ENCODE measurements at regions not wholly inside any gene's neighbourhood (a gene's known extent, or its start where the extent isn't known, plus 50 kb on each side); places are given as distances from the start of the nearest gene placed in this dataset.

DNA sequence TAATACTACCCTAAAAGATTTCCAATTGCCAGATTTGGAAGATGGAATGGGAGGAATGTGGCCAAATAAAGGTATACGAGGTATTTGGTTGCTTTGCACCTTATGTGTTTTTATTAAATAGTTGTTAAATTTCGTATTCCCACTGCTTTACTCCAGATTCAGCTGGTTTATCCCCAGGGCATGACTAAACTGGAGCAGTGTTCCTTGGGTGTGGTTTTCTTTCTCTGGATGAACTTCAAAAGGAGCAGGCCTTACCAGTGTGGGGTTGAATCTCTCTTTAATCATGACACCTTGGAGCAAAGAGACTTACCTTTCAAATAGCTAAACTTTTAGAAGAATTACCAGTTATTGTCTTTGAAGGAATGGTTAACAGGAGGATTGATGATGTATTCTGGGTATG is 121.7 kb upstream of the BNC2 start:
- Histone ChIP-seq H3K4me1 (no peaks in the 10 kb centered on the region), H3K9me3 (peaks cover 0 to 9% (median 0%) of the 10 kb centered on the region in 4 donors), H3K4me3 (no peak overlapping the region), H3K36me3 (no peaks in the 10 kb centered on the region), H3K27me3 (no peaks in the 10 kb centered on the region), H3K27ac (no peak overlapping the region)
- DNase-seq (no peak), ATAC-seq (no peak)
- 43% methylated on average over 2 of the region's 2 CpGs for WGBS (ENCODE audit: insufficient coverage, low coverage, low lambda C conversion rate, missing lambda C conversion rate)
- TF ChIP-seq, protein P1, sequence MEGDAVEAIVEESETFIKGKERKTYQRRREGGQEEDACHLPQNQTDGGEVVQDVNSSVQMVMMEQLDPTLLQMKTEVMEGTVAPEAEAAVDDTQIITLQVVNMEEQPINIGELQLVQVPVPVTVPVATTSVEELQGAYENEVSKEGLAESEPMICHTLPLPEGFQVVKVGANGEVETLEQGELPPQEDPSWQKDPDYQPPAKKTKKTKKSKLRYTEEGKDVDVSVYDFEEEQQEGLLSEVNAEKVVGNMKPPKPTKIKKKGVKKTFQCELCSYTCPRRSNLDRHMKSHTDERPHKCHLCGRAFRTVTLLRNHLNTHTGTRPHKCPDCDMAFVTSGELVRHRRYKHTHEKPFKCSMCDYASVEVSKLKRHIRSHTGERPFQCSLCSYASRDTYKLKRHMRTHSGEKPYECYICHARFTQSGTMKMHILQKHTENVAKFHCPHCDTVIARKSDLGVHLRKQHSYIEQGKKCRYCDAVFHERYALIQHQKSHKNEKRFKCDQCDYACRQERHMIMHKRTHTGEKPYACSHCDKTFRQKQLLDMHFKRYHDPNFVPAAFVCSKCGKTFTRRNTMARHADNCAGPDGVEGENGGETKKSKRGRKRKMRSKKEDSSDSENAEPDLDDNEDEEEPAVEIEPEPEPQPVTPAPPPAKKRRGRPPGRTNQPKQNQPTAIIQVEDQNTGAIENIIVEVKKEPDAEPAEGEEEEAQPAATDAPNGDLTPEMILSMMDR (IDR thresholded peaks at IDR 0.05), result no peak
- no peak for TF ChIP-seq POLR2A (IDR thresholded peaks at IDR 0.05)
- intact Hi-C loops (cut with DNase I), result no loop called here

DNA sequence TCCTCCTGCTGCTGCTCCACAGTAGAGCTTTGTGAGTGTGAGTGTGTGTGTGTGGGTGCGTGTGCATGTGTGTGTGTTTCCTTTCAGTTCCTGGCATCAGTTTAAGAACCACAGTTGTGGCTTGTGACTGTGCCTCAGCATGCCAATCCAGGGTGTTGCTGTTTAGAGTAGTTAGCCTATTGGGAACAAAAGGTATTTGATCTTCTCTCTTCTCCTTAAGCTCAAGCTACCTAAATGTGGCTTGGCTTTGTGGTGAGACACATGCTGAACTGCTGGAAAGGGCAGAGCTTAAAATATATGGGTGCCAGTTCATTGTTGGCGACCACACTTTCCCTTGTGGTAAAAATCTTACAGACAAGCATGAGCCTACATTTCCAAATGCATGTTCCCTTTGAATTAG is 116.6 kb upstream of the BNC2 start:
- Histone ChIP-seq H3K4me3 (no peak overlapping the region), H3K27ac (no peak overlapping the region), H3K36me3 (no peaks in the 10 kb centered on the region), H3K9me3 (no peaks in the 10 kb centered on the region), H3K4me1 (no peaks in the 10 kb centered on the region), H3K27me3 (no peaks in the 10 kb centered on the region)
- no peak for TF ChIP-seq POLR2A (IDR thresholded peaks at IDR 0.05)
- TF ChIP-seq, protein P1 (IDR thresholded peaks at IDR 0.05), result no peak
- intact Hi-C loops (cut with DNase I), result no loop called here
- 20% methylated on average over 2 of the region's 2 CpGs for WGBS (ENCODE audit: insufficient coverage, low coverage, low lambda C conversion rate, missing lambda C conversion rate)
- no peak for DNase-seq
- no peak for ATAC-seq

DNA sequence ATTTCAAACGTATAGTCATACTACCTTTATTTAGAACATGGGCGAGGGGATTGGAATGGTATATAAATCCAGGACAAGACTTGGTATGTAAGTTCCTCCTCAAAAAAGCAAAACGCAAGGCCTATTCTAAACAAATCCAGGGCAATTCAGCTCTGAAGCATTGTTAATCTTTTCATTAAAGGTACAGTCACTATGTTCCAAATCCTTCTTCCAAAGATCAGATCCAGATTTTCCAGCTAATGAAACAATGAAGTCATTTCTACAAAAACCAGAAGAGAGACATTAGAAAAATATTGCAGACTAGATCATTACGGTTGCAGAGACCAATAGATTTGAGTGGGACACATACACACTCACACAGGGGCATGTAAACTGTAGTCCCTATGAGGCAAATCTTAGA is 116.1 kb upstream of the BNC2 start:
- Histone ChIP-seq H3K27ac (no peak overlapping the region), H3K4me3 (no peak overlapping the region), H3K4me1 (no peaks in the 10 kb centered on the region), H3K36me3 (no peaks in the 10 kb centered on the region), H3K9me3 (no peaks in the 10 kb centered on the region), H3K27me3 (no peaks in the 10 kb centered on the region)
- DNase-seq (no peak), ATAC-seq (no peak)
- intact Hi-C loops (cut with DNase I), result no loop called here
- TF ChIP-seq, protein P1 (IDR thresholded peaks at IDR 0.05), result no peak
- no peak for TF ChIP-seq POLR2A (IDR thresholded peaks at IDR 0.05)
- whole genome bisulfite sequencing (ENCODE audit: insufficient coverage, low coverage, low lambda C conversion rate, missing lambda C conversion rate), result 50% methylated on average over 4 of the region's 4 CpGs

DNA sequence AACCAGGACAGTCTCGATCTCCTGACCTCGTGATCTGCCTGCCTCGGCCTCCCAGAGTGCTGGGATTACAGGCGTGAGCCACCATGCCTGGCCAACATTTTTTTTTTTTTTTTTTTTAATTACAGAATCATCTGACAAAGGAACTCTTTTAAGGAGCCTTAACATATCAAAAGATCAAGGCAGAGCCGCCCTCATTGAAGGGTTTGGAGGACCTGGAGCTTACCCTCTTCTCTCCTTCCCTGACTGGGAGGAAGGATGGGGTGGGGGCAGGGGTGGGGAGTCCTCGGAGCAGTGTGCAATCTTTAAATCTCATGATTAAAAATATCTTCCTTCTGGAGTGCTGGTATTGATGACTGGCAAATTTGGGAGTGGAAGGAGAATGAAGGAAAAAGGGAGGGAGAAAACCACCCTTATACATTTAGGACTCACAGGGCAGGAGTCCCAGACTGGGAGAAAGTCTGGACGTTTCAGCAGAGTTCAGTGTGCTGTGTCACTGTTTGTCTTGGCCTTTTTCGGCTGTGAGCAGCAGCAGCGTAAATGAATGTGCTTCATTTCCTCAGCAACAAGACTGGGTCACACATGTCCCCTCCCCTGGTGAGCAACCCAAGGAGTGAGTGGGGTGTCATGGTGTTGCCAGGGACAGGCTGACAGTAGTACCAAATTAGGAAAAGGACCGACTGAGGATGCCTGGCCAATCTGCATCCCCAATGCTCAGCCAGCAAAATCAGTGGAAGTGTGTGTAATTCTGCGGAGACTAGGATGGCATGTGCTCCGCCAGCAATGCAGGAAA is 115.3 kb upstream of the BNC2 start:
- ATAC-seq (no peak), DNase-seq (no peak)
- WGBS (ENCODE audit: insufficient coverage, low coverage, low lambda C conversion rate, missing lambda C conversion rate), result 48% methylated on average over 11 of the region's 12 CpGs

More for the DNA sequence above, 115.3 kb upstream of the BNC2 start:
- no peaks in the 10 kb centered on the region for H3K9me3 ChIP-seq
- no peak overlapping the region for H3K27ac ChIP-seq
- no peaks in the 10 kb centered on the region for H3K27me3 ChIP-seq
- H3K4me3 ChIP-seq, result no peak overlapping the region
- H3K36me3 ChIP-seq, result no peaks in the 10 kb centered on the region
- intact Hi-C loops (cut with DNase I), result no loop called here
- H3K4me1 ChIP-seq, result no peaks in the 10 kb centered on the region
- TF ChIP-seq, protein P1 (IDR thresholded peaks at IDR 0.05), result no peak
- TF ChIP-seq POLR2A (IDR thresholded peaks at IDR 0.05), result no peak

All from right lobe of liver (tissue), 6 donors.